Hematopoietic multipotent progenitor cell treated with erythropoietin and hydrocortisone succinate and interleukin-3 and kit ligand, for 15 days (in vitro differentiated cells): ENCODE measurements at regions not wholly inside any gene's neighbourhood (a gene's known extent, or its start where the extent isn't known, plus 50 kb on each side); places are given as distances from the start of the nearest gene placed in this dataset.
"Not testable (repeated sequence)": the region's sequence is repeated elsewhere in the genome, so short reads cannot be mapped to it uniquely, and the experiment has no call there.

Source experiments
- DNase-seq: peaks from one replicate; pipeline ENCODE4 v3.0.0-alpha.2; 2015; ENCODE audit warnings: low spot score

DNA sequence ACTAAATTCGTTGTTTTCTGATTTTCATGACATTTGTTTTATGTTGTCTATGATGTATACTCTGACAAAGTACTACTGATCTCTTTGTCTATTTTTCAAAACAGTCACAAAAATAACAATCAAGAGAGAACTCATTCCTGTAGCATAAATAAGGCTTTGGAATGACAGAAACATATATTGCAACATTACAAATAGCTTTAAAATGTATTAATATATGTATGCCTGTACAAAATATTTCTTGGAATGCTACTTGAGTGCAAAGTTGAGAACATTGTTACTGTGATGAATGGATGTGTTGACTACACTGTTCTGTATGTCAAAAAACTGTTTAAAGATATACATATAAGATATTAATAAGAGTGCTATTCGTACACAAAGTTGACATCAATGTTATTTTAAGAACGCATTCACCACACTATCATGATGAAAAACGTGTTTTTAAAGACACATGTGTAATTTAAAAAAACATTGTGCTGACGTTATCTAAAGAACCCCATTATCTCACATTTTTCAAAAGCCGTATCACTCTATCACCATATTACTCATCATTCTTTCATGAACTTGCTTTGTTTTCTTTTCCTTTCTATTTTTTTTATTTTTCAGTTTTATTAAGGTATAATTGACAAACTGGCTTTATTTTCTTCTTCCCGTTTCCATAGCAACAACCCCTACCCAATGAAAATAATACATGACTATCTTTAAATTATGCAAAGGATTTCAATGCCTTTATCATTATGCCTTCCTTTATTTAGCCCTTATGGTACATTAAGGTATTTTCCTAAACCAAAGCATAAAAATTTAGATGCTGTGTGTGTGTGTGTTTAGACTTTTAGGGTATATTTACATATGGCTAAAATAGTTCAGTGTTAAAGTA lies 918.8 kb downstream of the SLITRK1 start:
- no peak for DNase-seq

DNA sequence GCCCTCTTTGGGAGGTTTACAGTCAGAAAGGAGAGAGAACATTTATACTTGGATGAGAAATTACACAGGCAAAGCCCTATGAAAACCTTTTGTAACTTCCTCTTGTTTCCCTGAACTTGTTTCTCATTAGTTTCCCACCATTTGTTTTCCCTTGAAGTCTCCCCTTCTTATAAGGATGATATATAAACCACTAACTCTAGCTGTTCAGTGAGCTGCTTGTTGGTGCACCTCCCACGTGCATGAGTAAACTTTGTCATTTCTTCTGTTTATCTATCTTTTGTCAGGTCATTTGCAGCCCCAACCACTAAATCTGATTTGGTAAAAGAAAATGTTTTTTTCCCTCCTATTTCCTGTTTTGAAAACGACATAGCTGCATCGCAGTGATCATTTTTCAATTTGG lies 919.9 kb downstream of the SLITRK1 start:
- no peak for DNase-seq

DNA sequence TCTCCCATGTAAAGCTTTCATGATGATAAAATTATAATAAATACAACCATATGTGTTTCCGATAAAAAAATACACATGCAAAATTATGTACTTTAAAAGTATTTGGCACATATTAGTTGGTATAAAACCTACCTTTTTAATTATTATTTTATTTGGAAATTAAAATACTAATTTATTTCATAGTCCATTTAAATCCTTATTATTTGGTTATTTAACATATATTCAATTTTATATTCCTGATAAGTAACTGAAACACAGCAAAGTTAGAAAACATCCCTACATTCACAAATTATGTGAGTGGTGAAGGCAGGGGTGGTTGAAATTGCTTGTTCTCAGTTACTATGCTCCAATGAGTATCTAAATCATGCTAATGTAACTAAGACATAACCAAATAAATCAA lies 920.5 kb downstream of the SLITRK1 start:
- no peak for DNase-seq

DNA sequence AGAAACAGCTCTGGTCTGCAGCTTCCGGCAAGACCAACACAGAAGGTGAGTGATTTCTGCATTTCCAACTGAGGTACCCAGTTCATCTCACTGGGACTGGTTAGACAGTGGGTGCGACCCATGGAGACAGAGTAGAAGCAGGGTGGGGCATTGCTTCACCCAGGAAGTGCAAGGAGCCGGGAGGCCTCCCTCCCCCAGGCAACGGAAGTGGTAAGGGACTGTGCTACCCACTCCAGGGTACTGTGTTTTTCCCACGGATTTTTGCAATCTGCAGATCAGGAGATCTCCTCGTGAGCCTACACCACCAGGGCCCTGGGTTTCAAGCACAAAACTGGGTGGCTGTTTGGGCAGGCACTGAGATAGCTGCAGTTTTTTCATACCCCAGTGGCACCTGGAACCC lies 929.9 kb downstream of the SLITRK1 start:
- DNase-seq = not testable (repeated sequence)

DNA sequence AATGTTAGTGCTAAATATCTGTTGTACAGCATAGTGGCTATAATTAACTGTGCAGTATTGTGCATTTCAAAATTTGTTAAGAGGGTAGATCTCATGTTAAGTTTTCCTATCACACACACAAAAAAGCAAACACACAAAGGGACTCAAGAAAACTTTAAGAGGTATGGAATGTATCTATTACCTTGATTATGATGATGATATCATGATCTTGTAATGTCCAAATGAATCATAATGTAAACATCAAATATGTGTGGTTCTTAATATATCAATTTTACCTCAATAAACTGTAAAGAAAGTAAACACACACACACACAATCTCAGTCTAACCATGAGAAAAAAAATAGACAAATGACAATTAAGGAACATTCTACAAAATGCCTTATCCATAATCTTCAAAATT lies 934.6 kb downstream of the SLITRK1 start:
- no peak for DNase-seq

DNA sequence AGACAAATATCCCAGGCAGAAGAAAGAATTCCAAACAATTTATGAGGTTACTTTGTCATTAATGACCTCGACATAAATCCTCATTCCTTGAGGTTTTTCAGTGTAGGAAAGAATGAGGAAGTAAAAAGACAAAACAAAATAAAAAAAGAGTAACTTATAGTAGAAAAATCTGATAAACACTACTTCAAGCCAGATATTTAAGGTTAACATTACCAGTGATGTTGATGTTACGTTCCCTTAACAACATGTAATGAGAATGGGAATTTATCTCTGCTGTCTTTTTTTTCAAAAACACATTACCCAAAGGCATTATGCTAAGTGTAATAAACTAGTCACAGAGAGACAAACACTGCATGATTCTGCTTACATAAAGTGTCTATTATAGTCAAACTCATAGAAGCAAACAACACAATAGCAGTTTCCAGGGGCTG lies 935.1 kb downstream of the SLITRK1 start:
- no peak for DNase-seq

DNA sequence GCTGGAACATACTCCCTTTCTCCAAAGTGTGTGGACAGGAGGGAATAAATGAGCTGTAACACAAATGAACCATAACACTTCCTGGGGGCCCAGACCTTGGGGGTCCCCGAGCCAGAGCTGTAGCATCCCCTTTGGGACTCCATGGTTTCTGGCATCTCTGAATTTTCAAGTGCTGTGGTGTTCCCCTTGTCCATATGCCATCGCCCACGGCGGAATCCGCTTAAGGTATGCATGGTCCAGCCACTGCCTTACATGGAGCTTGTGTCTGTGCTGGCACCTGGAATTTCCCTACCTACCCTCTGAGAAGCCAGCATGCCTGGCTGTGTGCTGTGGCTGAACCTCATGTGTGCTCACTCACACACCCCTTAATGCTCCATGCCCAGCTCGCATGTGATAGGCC lies 943.6 kb downstream of the SLITRK1 start:
- DNase-seq = no peak

DNA sequence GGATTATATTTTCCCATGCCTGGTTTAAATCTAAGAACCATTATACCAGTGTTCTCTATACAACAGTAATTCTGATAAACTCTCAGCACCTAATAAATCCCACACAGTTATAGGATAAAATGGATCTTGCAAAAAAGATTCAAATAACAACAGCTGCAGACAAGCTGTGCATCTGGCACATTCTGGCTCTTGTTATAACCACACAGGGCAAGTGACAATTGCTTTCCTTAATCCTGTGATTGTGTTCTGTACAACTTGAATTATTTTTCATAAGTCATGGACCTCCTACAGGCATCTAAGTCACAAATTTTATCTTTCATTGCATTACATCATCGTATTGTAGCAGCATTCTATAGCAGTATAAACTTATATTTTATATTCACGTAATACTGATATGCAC lies 948.3 kb downstream of the SLITRK1 start:
- no peak for DNase-seq

DNA sequence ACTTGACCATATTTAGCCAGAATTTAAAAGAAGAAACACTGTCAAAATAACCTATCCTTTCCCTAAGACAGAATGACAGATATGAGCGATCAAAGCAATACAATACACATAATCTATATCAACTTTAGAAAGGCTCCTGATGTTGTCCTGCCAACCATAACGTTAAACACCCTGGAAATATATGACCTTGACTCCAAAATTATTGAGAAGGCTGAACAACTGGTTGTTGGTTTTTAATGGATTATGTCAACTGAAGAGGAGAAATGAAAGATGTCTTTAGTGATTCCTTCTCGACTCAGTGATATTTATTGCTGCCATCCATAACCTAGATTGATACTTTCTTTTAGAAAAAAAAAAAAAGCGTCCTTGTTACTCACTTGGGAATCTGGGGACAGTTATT lies 957.2 kb downstream of the SLITRK1 start:
- no peak for DNase-seq

DNA sequence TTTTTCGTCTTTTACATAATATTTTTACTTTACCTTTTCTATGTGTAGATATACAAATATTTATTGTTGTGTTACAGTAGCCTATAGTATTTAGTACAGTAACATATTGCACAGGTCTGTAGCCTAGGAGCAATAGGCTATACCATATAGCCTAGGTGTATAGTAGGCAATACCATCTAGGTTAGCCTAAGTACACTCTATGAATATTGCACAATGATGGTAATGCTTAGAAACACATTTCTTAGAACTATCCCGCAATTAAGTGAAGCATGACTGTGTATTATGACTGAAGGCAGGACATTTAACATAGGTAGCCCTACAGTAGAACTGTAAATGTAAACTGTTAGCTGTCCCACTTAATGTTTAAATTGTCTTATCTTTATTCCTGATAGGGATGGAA lies 964.3 kb downstream of the SLITRK1 start:
- no peak for DNase-seq

DNA sequence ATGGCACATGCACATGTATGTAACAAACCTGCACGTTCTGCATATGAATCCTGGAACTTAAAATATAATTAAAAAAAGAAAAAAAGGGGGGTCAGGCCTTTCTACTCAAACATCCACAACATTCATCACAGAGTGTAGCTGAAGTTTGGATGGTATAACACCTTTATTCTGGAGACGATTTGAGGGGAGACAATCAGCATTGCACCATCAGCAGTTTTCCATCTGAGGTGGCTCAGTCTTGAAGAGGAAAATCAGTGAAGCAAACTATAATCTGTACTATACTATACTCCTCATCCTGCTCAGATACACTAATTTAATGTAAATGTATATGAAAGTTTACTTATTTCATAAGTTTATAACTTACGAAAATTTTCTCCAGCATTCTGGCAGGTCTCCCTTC lies 969.7 kb downstream of the SLITRK1 start:
- DNase-seq = no peak

DNA sequence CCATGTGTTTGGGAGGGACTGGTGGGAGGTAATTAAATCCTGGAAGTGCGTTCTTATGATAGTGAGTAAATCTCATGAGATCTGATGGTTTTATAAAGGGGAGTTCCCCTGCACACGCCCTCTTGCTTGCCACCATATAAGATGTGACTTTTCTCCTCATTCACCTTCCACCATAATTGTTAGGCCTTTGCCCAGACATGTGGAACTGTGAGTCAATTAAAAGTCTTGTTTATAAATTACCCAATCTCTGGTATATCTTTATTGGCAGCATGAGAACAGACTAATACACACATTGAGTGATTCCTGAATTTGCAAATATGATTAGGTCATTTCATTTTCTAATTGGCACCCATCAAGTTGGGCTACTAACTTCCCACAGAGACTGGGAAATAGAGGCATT lies 977.2 kb downstream of the SLITRK1 start:
- no peak for DNase-seq

DNA sequence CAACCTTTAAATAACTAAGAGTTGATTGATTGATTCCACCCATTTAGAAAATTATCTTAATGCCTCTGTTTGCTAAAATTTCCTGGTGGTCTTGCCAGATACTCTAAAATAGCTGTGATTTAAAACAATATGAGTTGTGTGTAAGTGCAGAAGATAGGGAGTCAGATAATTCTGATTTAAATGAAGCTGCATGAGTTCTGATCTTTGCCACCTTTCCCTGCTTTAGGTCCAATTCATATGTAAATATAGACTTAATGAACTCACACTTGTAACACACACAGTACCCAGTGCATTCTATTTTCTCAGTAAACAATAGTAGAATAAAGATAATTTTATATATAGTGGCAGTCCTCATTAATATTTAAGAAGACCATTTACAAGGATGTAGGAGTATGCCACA lies 981.8 kb downstream of the SLITRK1 start:
- DNase-seq = no peak

DNA sequence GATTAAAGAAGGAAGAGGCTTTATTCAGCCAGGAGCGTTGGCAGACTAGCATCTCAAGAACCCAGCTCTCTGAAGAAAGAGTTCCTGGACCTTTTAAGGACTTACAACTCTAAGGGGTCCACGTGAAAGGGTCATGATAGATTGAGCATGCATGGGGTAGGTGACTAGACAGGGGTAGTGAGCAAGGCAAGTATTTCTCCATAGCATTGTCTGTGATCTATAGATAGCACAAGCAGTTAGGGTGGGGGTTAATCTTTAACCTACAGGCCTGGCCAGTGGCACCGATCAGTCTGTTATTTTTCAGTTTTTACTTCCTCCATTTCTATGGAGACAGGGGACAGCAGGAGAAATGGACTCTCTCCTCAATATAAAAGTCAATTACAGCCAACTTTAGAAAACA lies 983.7 kb downstream of the SLITRK1 start:
- DNase-seq = no peak

DNA sequence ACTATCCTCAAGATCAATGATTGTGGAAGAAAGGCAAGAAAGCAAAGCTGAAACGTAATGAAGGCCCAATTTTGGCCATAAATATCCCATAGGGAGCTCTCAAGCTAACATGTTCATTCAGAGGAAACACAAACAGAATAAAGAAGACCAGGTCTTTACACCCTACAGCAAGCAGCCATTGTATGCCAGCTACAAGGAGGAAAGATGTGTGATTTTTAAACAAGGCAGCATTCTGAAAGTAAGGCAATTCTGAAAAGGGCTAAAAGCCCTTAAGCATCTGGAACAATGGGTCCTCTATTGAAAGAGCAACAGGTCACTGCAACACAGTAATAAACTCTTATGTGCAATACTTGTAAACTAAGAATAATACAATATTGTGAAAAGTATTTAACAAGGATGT lies 1002.4 kb downstream of the SLITRK1 start:
- no peak for DNase-seq

DNA sequence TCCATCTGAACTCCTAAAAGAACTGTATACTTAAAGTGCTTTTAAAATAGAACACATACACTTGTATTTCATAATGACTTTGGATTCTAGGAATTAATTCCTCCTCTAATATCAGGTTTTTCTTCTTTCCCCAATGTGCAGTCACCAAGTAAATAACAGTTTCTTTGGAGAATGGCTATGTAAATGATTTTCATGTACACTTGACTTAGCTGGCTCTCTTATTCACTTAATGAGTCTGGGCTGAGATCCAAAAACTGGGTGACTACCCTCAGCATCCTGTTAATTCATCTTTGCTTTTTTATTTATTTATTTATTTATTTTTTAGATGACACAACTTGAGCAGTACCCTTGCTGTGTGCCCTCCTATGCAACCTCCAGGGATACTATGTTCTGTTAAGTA lies 1003.7 kb downstream of the SLITRK1 start:
- no peak for DNase-seq

DNA sequence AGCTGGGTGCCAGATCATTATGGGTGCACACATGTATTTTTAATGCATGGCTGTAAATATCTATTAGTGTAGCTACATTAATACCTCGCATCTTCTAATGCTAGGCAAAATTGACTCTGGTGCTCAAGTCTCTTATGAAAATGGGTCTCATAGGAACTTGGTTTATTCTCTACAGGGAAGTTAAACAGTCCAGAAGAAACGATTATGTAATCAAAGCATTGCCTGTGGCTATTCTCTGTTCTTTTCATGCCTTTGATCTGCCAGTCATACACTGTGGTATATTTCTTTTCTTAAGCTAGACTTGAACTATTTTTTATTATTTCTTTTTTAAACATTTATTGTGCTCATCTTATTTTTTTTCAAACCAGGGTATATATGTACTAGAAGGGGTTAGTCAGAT lies 1015.0 kb downstream of the SLITRK1 start:
- DNase-seq = no peak

DNA sequence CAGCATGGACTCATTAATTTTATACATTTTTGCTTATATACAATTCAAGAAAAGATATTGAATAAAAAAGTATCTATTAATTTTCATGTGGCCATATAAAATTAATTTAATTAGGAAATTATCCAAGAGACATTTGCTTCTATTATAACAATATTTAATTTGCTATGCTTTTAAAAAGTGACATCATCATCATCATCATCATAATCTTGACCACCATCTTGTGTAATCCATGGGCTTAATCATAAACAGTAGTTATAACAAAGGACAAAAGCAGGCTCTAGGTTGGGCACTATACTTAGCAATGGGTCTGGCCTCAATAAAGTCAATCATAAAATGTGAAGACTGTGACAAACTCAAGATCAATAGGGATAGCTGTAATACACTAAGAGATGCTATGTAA lies 1031.6 kb downstream of the SLITRK1 start:
- DNase-seq = no peak

DNA sequence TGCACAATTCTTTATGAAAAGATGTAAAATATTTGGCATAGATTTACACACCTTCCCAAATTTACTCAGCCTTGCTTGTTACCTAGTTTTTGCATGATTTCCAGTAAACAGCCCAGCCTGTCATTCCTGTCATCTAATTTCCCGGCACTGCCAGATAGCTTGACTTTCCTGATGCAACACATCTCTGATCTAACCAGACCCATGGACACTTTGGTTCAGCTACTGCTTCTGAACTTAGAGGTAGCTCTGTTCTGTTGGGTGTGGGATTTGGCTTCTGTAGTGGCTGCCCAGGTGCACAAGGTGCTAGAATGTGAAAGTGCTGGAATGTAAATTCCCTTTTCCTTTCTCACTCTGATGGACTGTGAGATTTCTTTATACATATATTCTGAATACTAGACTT lies 1033.5 kb downstream of the SLITRK1 start:
- DNase-seq = no peak

DNA sequence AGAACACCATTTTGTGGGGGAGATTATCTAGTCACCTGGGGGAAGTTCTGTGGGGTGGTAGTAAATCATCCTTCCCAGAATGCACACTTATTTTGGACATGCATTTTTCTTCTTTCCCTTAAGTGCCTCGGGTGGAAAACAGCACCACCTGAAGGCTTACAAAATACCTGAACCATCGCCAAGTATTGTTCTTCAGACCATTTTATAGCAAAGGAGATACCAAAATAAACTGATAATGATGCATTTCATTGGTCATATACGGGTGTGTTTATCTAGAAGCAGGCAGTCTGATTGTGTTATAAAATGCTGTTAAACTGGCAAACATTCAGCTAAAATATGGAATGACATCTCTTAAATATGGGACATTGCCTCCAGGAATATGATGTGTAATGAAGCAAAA lies 1034.7 kb downstream of the SLITRK1 start:
- DNase-seq = no peak

DNA sequence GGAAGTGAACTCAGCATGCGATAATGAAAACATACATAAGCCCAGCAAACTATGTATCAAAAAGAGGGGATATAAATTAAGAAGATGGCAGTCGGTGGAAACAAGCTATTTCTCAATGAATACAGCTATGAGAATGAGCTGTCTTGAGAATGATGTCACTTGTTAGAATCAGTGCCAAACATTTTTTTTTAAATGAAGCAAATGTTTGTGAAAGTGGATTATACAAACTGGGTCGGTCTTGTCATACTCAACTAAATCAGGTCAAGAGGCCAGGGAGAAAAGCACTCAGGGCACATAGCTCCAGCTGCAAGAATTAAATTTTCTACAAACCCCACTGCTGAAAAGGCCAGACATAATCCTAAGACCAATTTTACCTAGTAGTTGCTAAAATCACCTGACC lies 1048.4 kb downstream of the SLITRK1 start:
- DNase-seq = no peak

DNA sequence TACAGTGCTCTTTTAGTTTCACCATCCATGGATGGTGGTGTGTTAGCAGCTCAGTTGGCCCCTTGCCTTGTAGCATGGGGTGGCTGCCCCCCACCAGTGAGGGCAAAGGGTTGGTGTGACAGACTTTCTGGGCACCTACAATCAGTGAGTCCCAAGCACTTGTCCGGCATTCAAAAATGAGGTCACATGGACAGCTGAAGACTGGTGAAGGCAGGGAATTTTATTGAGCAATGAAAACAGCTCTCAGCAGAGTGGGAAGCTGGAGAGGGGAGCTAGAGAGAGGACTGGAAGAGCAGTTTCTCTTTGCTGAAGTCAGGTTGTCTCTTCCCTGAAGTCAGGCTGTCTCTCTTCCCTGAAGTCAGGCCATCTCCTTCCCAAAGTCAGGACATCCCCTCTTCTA lies 1053.2 kb downstream of the SLITRK1 start:
- DNase-seq = no peak

DNA sequence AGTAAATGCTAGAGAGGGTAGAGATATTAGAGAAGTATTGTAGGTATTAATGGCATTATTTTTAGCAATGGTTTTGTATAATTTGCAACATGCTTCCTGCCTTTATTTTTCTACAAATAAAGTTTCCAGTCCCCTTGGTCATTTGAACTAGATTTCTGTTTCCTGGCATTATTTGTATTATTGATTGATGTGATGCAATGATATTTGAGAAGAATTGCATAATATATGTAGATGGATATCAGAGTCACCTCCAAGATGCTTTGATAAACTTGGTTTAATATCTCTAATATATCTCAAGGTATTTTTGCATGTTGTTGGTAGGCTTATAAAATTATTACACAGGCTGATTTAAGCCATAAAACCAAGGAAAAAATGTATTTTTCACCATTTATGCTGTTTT lies 1054.5 kb downstream of the SLITRK1 start:
- no peak for DNase-seq

DNA sequence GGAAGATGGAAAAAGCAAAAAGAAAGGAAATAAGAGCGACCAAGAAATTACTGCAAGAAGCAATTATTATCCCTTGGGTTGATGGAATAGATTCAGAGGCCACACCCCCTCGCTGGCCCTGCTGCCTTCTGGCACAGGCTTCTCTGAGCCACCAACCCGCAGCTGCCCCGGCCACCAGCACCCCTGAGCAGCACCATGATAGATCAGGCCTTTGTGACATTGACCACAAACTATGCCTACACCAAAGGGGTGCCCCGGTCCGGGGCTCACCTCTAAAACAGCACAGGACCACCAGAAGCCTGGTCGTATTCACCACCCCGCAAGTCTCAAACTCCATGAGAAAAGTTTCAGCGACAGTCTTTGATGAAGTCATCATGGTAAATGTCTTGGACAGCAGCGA lies 1059.3 kb downstream of the SLITRK1 start:
- DNase-seq = no peak
